B cell (primary cell): ENCODE measurements at regions not wholly inside any gene's neighbourhood (a gene's known extent, or its start where the extent isn't known, plus 50 kb on each side); places are given as distances from the start of the nearest gene placed in this dataset.

ENCODE experiments used
- ATAC-seq: fragments of 200-7000 bp; cut with Tn5 transposase; one replicate; pipeline ENCODE4 v1.10.0; 2021; ENCODE audit warnings: low read depth, mild to moderate bottlenecking, moderate number of reproducible peaks, moderate library complexity
- CTCF ChIA-PET: fragments of 350-600 bp; sonication (Branson Sonifier 250); formaldehyde crosslinking; loops from one replicate; lab custom pipeline; 2021; ENCODE audit warnings: antibody characterized with exemption, inconsistent platforms; lab: Charles Lee
- POLR2A ChIA-PET: fragments of 350-600 bp; sonication (Branson Sonifier 250); formaldehyde crosslinking; loops from one replicate; lab custom pipeline; 2021; ENCODE audit warnings: antibody characterized with exemption; lab: Charles Lee
- DNase-seq: peaks from one replicate; pipeline ENCODE4 v3.0.0; 2013
- H2AFZ ChIP-seq: 2 replicates; pipeline ENCODE4 v1.6.1; 2012; ENCODE audit warnings: mild to moderate bottlenecking, low read depth, low read length; ENCODE audit not compliant: insufficient read depth, poor library complexity, severe bottlenecking
- H3K27ac ChIP-seq, 2 donors: 1 replicate in 1 of 2; 2 replicates in 1 of 2; pipeline ENCODE4 v1.5.1; 2012 to 2013; ENCODE audit warnings: low read length in 2 of 2, mild to moderate bottlenecking in 2 of 2, moderate library complexity in 1 of 2
- H3K27me3 ChIP-seq, 4 experiments: fragments of 200-600 bp in 1 of 4; sonication (generic) in 1 of 4; replicated peaks in 1 of 4; 1 replicate in 2 of 4; 2 replicates in 2 of 4; pipeline versions ENCODE4 v1.6.1 to v1.7.0; 2013 to 2016; ENCODE audit warnings: low read length in 3 of 4, mild to moderate bottlenecking in 2 of 4, mixed read lengths in 1 of 4, moderate library complexity in 1 of 4; ENCODE audit not compliant: insufficient read depth in 4 of 4, control insufficient read depth in 3 of 4; ENCODE audit errors: control extremely low read depth in 1 of 4
- H3K36me3 ChIP-seq, 2 experiments: replicated peaks in 1 of 2; 1 replicate in 1 of 2; 2 replicates in 1 of 2; pipeline versions ENCODE4 v1.6.1 to v1.7.1; 2013; ENCODE audit warnings: low read length in 1 of 2; ENCODE audit not compliant: insufficient read depth in 2 of 2, control insufficient read depth in 1 of 2; ENCODE audit errors: control extremely low read depth in 1 of 2, extremely low read depth in 1 of 2
- H3K4me1 ChIP-seq, 2 donors: fragments of 200-600 bp in 1 of 2; sonication (generic) in 1 of 2; 1 replicate in 1 of 2; 2 replicates in 1 of 2; pipeline versions ENCODE4 v1.5.1 to v1.6.1; 2013 to 2017; ENCODE audit warnings: low read length in 2 of 2; ENCODE audit not compliant: control insufficient read depth in 2 of 2, insufficient read depth in 2 of 2
- H3K4me2 ChIP-seq: replicated peaks from 2 replicates; pipeline ENCODE3; 2012; ENCODE audit warnings: mild to moderate bottlenecking, low read depth, low read length; ENCODE audit not compliant: poor library complexity, severe bottlenecking
- H3K4me3 ChIP-seq, 5 experiments: fragments of 200-600 bp in 1 of 5; sonication (generic) in 1 of 5; 1 replicate in 3 of 5; 2 replicates in 2 of 5; pipeline versions ENCODE4 v1.5.1 to v1.7.0; 2011 to 2016; ENCODE audit warnings: low read length in 4 of 5, mild to moderate bottlenecking in 4 of 5, low read depth in 2 of 5, control low read depth in 1 of 5, moderate library complexity in 1 of 5; ENCODE audit not compliant: insufficient read depth in 1 of 5; ENCODE audit errors: control extremely low read depth in 1 of 5, extremely low read depth in 1 of 5
- H3K79me2 ChIP-seq: fragments of 200-600 bp; sonication (generic); one replicate; pipeline ENCODE4 v1.6.0; 2016; ENCODE audit warnings: low read length; ENCODE audit not compliant: control insufficient read depth, insufficient read depth
- H3K9ac ChIP-seq: fragments of 200-600 bp; sonication (generic); 2 replicates; pipeline ENCODE4 v1.6.1; 2017; ENCODE audit warnings: mild to moderate bottlenecking, low read length, moderate library complexity
- H3K9me3 ChIP-seq, 3 donors: one replicate each; pipeline versions ENCODE4 v1.6.1 to v1.7.1; 2013; ENCODE audit warnings: low read length in 2 of 3; ENCODE audit not compliant: control insufficient read depth in 2 of 3, insufficient read depth in 1 of 3; ENCODE audit errors: control extremely low read depth in 1 of 3
- H4K20me1 ChIP-seq: 2 replicates; pipeline ENCODE4 v1.6.0; 2012; ENCODE audit warnings: mild to moderate bottlenecking, low read length; ENCODE audit not compliant: insufficient read depth, control insufficient read depth, poor library complexity, severe bottlenecking
- H3K27ac Mint-ChIP-seq: one replicate; pipeline ENCODE4 v1.8.0; 2021; ENCODE audit warnings: mixed read lengths
- H3K27me3 Mint-ChIP-seq: one replicate; pipeline ENCODE4 v1.8.0; 2021; ENCODE audit warnings: mixed read lengths
- H3K4me1 Mint-ChIP-seq: one replicate; pipeline ENCODE4 v1.8.0; 2021; ENCODE audit warnings: mixed read lengths
- H3K4me3 Mint-ChIP-seq: one replicate; pipeline ENCODE4 v1.8.0; 2021; ENCODE audit warnings: mixed read lengths
- H3K9me3 Mint-ChIP-seq: one replicate; pipeline ENCODE4 v1.8.0; 2022; ENCODE audit warnings: mixed read lengths; ENCODE audit not compliant: insufficient read depth
- CTCF ChIP-seq: fragments of 200-600 bp; IDR thresholded peaks from one replicate; pipeline ENCODE4 v1.8.0; 2022; ENCODE audit warnings: antibody characterized with exemption, mild to moderate bottlenecking
- EZH2 ChIP-seq: IDR thresholded peaks from 2 replicates; pipeline ENCODE4 v1.6.1; 2012; ENCODE audit warnings: borderline replicate concordance, low read depth, mild to moderate bottlenecking, moderate library complexity, low read length; ENCODE audit not compliant: insufficient read depth, poor library complexity, severe bottlenecking
- WGBS: methylation state at CpG from one replicate; pipeline ENCODE4 v1.1.5; 2013; ENCODE audit warnings: missing lambda C conversion rate; ENCODE audit not compliant: insufficient coverage; 5-methylcytosine and 5-hydroxymethylcytosine counted together
- intact Hi-C: fragments of 100-400 bp; cut with micrococcal nuclease; formaldehyde crosslinking; loops from one replicate; pipeline ENCODE4 v1.10.0; 2022

GRCh38 chr21:31395268-31395667 is 51.2 kb upstream of the TIAM1 start:
- intact Hi-C loops, result no loop called here
- Mint-ChIP-seq H3K4me1 (no peaks in the 10 kb centered on the region), H3K27me3 (no peaks in the 10 kb centered on the region), H3K27ac (no peak overlapping the region), H3K9me3 (no peaks in the 10 kb centered on the region), H3K4me3 (no peak overlapping the region)
- Histone ChIP-seq H3K9ac (no peak overlapping the region), H3K4me1 (no peaks in the 10 kb centered on the region), H2AFZ (no peak overlapping the region), H3K4me2 (no peak overlapping the region), H4K20me1 (no peaks in the 10 kb centered on the region), H3K36me3 (no peaks in the 10 kb centered on the region), H3K4me3 (no peak overlapping the region), H3K27me3 (no peaks in the 10 kb centered on the region), H3K79me2 (no peaks in the 10 kb centered on the region), H3K27ac (no peak overlapping the region), H3K9me3 (no peaks in the 10 kb centered on the region)
- DNase-seq (no peak), ATAC-seq (no peak)
- ChIA-PET CTCF (no interaction called here), POLR2A (no interaction called here)
- WGBS, result 76% methylated on average over 3 of the region's 9 CpGs
- TF ChIP-seq EZH2 (no peak), CTCF (no peak)

GRCh38 chr21:31394309-31394708 is 50.2 kb upstream of the TIAM1 start:
- Histone ChIP-seq H3K4me3 (no peak overlapping the region), H3K9me3 (no peaks in the 10 kb centered on the region), H3K4me2 (no peak overlapping the region), H3K79me2 (no peaks in the 10 kb centered on the region), H3K4me1 (no peaks in the 10 kb centered on the region), H2AFZ (no peak overlapping the region), H3K27me3 (no peaks in the 10 kb centered on the region), H3K9ac (no peak overlapping the region), H4K20me1 (no peaks in the 10 kb centered on the region), H3K36me3 (no peaks in the 10 kb centered on the region), H3K27ac (no peak overlapping the region)
- no peak overlapping the region for H3K27ac Mint-ChIP-seq
- intact Hi-C loops, result no loop called here
- ATAC-seq (no peak), DNase-seq (no peak)
- CTCF ChIA-PET, result no interaction called here
- H3K9me3 Mint-ChIP-seq, result no peaks in the 10 kb centered on the region
- 61% methylated on average over 3 of the region's 5 CpGs for WGBS
- POLR2A ChIA-PET, result no interaction called here
- no peaks in the 10 kb centered on the region for H3K27me3 Mint-ChIP-seq
- no peaks in the 10 kb centered on the region for H3K4me1 Mint-ChIP-seq
- no peak for TF ChIP-seq EZH2
- TF ChIP-seq CTCF, result no peak
- no peak overlapping the region for H3K4me3 Mint-ChIP-seq
